Stomach (tissue), 8 donors: ENCODE measurements at regions not wholly inside any gene's neighbourhood (a gene's known extent, or its start where the extent isn't known, plus 50 kb on each side); places are given as distances from the start of the nearest gene placed in this dataset.
"Not testable (repeated sequence)": the region's sequence is repeated elsewhere in the genome, so short reads cannot be mapped to it uniquely, and the experiment has no call there.

Experiments used
- DNase-seq, 2 donors: peaks; one replicate each; pipeline versions ENCODE4 v3.0.0 to v3.0.0-alpha.2; 2013 to 2019
- H3K27ac ChIP-seq, 5 donors: fragments of 200-600 bp in 4 of 5; sonication (generic) in 4 of 5; one replicate each; pipeline ENCODE4 v1.5.1; 2013 to 2019; ENCODE audit warnings: mild to moderate bottlenecking in 1 of 5, moderate library complexity in 1 of 5
- H3K27me3 ChIP-seq, 3 donors: fragments of 200-600 bp; sonication (generic); one replicate each; pipeline ENCODE4 v1.5.1; 2017 to 2019; ENCODE audit warnings: mixed run types in 1 of 3
- H3K36me3 ChIP-seq, 4 donors: fragments of 200-600 bp; sonication (generic); 1 replicate in 3 of 4; 2 replicates in 1 of 4; pipeline ENCODE4 v1.5.1; 2016 to 2019
- H3K4me1 ChIP-seq, 4 donors: fragments of 200-600 bp; sonication (generic); one replicate each; pipeline ENCODE4 v1.5.1; 2016 to 2019
- H3K4me3 ChIP-seq, 4 donors: fragments of 200-600 bp; sonication (generic) in 3 of 4; one replicate each; pipeline ENCODE4 v1.5.1; 2016 to 2019; ENCODE audit warnings: mild to moderate bottlenecking in 1 of 4
- H3K9me3 ChIP-seq, 4 donors: fragments of 200-600 bp; sonication (generic); one replicate each; pipeline ENCODE4 v1.5.1; 2016 to 2019
- CTCF ChIP-seq, 7 experiments: fragments of 450-650 bp in 4 of 7; fragments of 200-600 bp in 3 of 7; sonication (generic) in 3 of 7; IDR thresholded peaks; one replicate each; pipeline ENCODE4 v1.5.1; 2016 to 2019; ENCODE audit warnings: antibody characterized with exemption in 7 of 7, control low read depth in 2 of 7, mild to moderate bottlenecking in 1 of 7
- EP300 ChIP-seq: sonication (generic); formaldehyde crosslinking; IDR thresholded peaks from one replicate; pipeline ENCODE4 v1.6.1; 2017; ENCODE audit warnings: antibody characterized with exemption
- POLR2A ChIP-seq, 4 donors: fragments of 450-650 bp; IDR thresholded peaks; one replicate each; pipeline ENCODE4 v1.6.1; 2016; ENCODE audit warnings: antibody characterized with exemption in 4 of 4, control low read depth in 2 of 4, mild to moderate bottlenecking in 1 of 4, moderate library complexity in 1 of 4
- POLR2AphosphoS5 ChIP-seq, 3 donors: sonication (generic); formaldehyde crosslinking; IDR thresholded peaks; one replicate each; pipeline ENCODE4 v1.6.1; 2016; ENCODE audit warnings: antibody characterized with exemption in 3 of 3
- WGBS, 5 donors: extraction: QIAGEN DNeasy Blood & Tissue Kit in 3 of 5; methylation state at CpG; one replicate each; pipeline versions ENCODE4 v1.1.5 to v1.1.7; 2013 to 2018; 5-methylcytosine and 5-hydroxymethylcytosine counted together
- intact Hi-C: fragments of 100-400 bp; cut with DNase I; formaldehyde crosslinking; loops from one replicate; pipeline ENCODE4 v1.15.1; 2023; ENCODE audit warnings: low total_unique reads
- donor health status: healthy with polysubstance abuse.
- donor health status: Bipolar disorder and iron deficiency.
- donor health status: healthy.

- TF ChIP-seq POLR2AphosphoS5 (IDR thresholded peaks at IDR 0.05) (peak in 2 of 3 donors; percentile 21 to 27), CTCF (IDR thresholded peaks at IDR 0.05) (no peak)
- no peak overlapping the region for H3K4me3 ChIP-seq
- H3K36me3 ChIP-seq, result no peaks in the 10 kb centered on the region
- H3K4me1 ChIP-seq, result peaks cover 15 to 32% (median 22%) of the 10 kb centered on the region in 4 donors
- no peak overlapping the region for H3K27ac ChIP-seq
- 59 to 72% (median 60%) methylated on average over 7 of the region's 7 CpGs for WGBS, 5 donors
- no peaks in the 10 kb centered on the region for H3K9me3 ChIP-seq
- intact Hi-C loops, result no loop called here
- no peaks in the 10 kb centered on the region for H3K27me3 ChIP-seq
- DNase-seq, result peak; percentile 36 to 65
Measured at GRCh38 chr6:30810813-30811339, 66.5 kb upstream of the IER3 start.

- WGBS, 5 donors, result 96 to 98% (median 98%) methylated on average over 6 to 26 of the region's 26 CpGs
- H3K4me3 ChIP-seq, H3K27ac ChIP-seq, DNase-seq, H3K4me1 ChIP-seq, H3K9me3 ChIP-seq, H3K27me3 ChIP-seq, H3K36me3 ChIP-seq, intact Hi-C loops: not testable (repeated sequence)
Measured at GRCh38 chr6:30807566-30807965, 63.2 kb upstream of the IER3 start.

- peaks cover 0 to 5% (median 0%) of the 10 kb centered on the region in 4 donors for H3K4me1 ChIP-seq
- 74 to 85% (median 76%) methylated on average over 13 to 14 of the region's 14 CpGs for WGBS, 5 donors
- TF ChIP-seq EP300 (no peak), CTCF (IDR thresholded peaks at IDR 0.05) (no peak), POLR2AphosphoS5 (IDR thresholded peaks at IDR 0.05) (no peak), POLR2A (IDR thresholded peaks at IDR 0.05) (no peak)
- H3K9me3 ChIP-seq, result no peaks in the 10 kb centered on the region
- no peaks in the 10 kb centered on the region for H3K27me3 ChIP-seq
- H3K27ac ChIP-seq, result no peak overlapping the region
- H3K36me3 ChIP-seq, result no peaks in the 10 kb centered on the region
- intact Hi-C loops, result no loop called here
- DNase-seq, result no peak
- no peak overlapping the region for H3K4me3 ChIP-seq
Measured at GRCh38 chr6:30806581-30807183, 62.3 kb upstream of the IER3 start.

GRCh38 chr6:30804333-30804732, 60.0 kb upstream of the IER3 start:
- H3K36me3 ChIP-seq, result no peaks in the 10 kb centered on the region
- H3K27me3 ChIP-seq, result no peaks in the 10 kb centered on the region
- intact Hi-C loops, result no loop called here
- no peak for TF ChIP-seq EP300
- no peak for TF ChIP-seq POLR2A (IDR thresholded peaks at IDR 0.05)
- no peak for TF ChIP-seq POLR2AphosphoS5 (IDR thresholded peaks at IDR 0.05)
- no peak for TF ChIP-seq CTCF (IDR thresholded peaks at IDR 0.05)
- no peak overlapping the region for H3K27ac ChIP-seq
- peaks cover 0 to 6% (median 2%) of the 10 kb centered on the region in 4 donors for H3K4me1 ChIP-seq
- no peak for DNase-seq
- H3K4me3 ChIP-seq, result no peak overlapping the region
- no peaks in the 10 kb centered on the region for H3K9me3 ChIP-seq
- 90 to 100% (median 94%) methylated on average over 1 of the region's 1 CpG for WGBS, 5 donors

- intact Hi-C loops, result no loop called here
- H3K4me3 ChIP-seq, result no peak overlapping the region
- no peak for DNase-seq
- WGBS, 5 donors, result 73 to 95% (median 79%) methylated on average over 1 of the region's 1 CpG
- H3K4me1 ChIP-seq, result peaks cover 0 to 6% (median 4%) of the 10 kb centered on the region in 4 donors
- no peak overlapping the region for H3K27ac ChIP-seq
- no peaks in the 10 kb centered on the region for H3K27me3 ChIP-seq
- TF ChIP-seq POLR2AphosphoS5 (IDR thresholded peaks at IDR 0.05) (no peak), POLR2A (IDR thresholded peaks at IDR 0.05) (no peak), EP300 (no peak), CTCF (IDR thresholded peaks at IDR 0.05) (no peak)
- no peaks in the 10 kb centered on the region for H3K36me3 ChIP-seq
- no peaks in the 10 kb centered on the region for H3K9me3 ChIP-seq
Measured at GRCh38 chr6:30802731-30803130, 58.4 kb upstream of the IER3 start.
